Mesothelial cell of epicardium (in vitro differentiated cells): ENCODE measurements at regions not wholly inside any gene's neighbourhood (a gene's known extent, or its start where the extent isn't known, plus 50 kb on each side); places are given as distances from the start of the nearest gene placed in this dataset.

Source experiments
- DNase-seq, 2 experiments: peaks; one replicate each; pipeline ENCODE4 v3.0.0; 2021; ENCODE audit warnings: low spot score in 2 of 2; ENCODE audit not compliant: unreplicated experiment in 2 of 2
- H3K27ac Mint-ChIP-seq: 2 replicates; pipeline ENCODE4 v1.8.0; 2021; ENCODE audit warnings: mixed read lengths
- H3K27me3 Mint-ChIP-seq: 2 replicates; pipeline ENCODE4 v1.8.0; 2021; ENCODE audit warnings: low read depth, mixed read lengths
- H3K36me3 Mint-ChIP-seq: 2 replicates; pipeline ENCODE4 v1.8.0; 2021; ENCODE audit warnings: mixed read lengths
- H3K4me1 Mint-ChIP-seq: 2 replicates; pipeline ENCODE4 v1.8.0; 2021; ENCODE audit warnings: mixed read lengths
- H3K4me3 Mint-ChIP-seq: 2 replicates; pipeline ENCODE4 v1.8.0; 2021; ENCODE audit warnings: mild to moderate bottlenecking, moderate library complexity, mixed read lengths
- H3K9me3 Mint-ChIP-seq: 2 replicates; pipeline ENCODE4 v1.8.0; 2021; ENCODE audit warnings: mixed read lengths
- CTCF ChIP-seq: fragments of 200-600 bp; sonication (generic); IDR thresholded peaks from one replicate; pipeline ENCODE4 v1.5.0; 2021; ENCODE audit warnings: antibody characterized with exemption; ENCODE audit not compliant: unreplicated experiment

GRCh38 chr13:63042686-63043085, 1627.0 kb upstream of the PCDH20 start:
- H3K4me1 Mint-ChIP-seq, result peaks cover 16% of the 10 kb centered on the region
- no peaks in the 10 kb centered on the region for H3K27me3 Mint-ChIP-seq
- no peak for DNase-seq
- peaks cover 29% of the 10 kb centered on the region for H3K9me3 Mint-ChIP-seq
- no peak for TF ChIP-seq CTCF
- no peak overlapping the region for H3K27ac Mint-ChIP-seq
- peaks cover 5% of the 10 kb centered on the region for H3K36me3 Mint-ChIP-seq
- H3K4me3 Mint-ChIP-seq, result no peak overlapping the region

GRCh38 chr13:63041640-63042414, 1626.2 kb upstream of the PCDH20 start:
- Mint-ChIP-seq H3K4me1 (peaks cover 16% of the 10 kb centered on the region), H3K9me3 (peaks cover 30% of the 10 kb centered on the region), H3K27ac (no peak overlapping the region), H3K36me3 (peaks cover 4% of the 10 kb centered on the region), H3K4me3 (no peak overlapping the region), H3K27me3 (no peaks in the 10 kb centered on the region)
- no peak for DNase-seq
- no peak for TF ChIP-seq CTCF

GRCh38 chr13:63026285-63026797, 1610.7 kb upstream of the PCDH20 start:
- Mint-ChIP-seq H3K4me3 (no peak overlapping the region), H3K36me3 (no peaks in the 10 kb centered on the region), H3K27me3 (no peaks in the 10 kb centered on the region), H3K27ac (no peak overlapping the region), H3K4me1 (peaks cover 40% of the 10 kb centered on the region), H3K9me3 (peaks cover 10% of the 10 kb centered on the region)
- TF ChIP-seq CTCF, result no peak
- no peak for DNase-seq

GRCh38 chr13:63025741-63026140, 1610.1 kb upstream of the PCDH20 start:
- Mint-ChIP-seq H3K4me3 (no peak overlapping the region), H3K27me3 (no peaks in the 10 kb centered on the region), H3K9me3 (peaks cover 10% of the 10 kb centered on the region), H3K36me3 (no peaks in the 10 kb centered on the region), H3K4me1 (peaks cover 40% of the 10 kb centered on the region), H3K27ac (peak overlapping the region; percentile 66)
- no peak for DNase-seq
- no peak for TF ChIP-seq CTCF

GRCh38 chr13:63024458-63024857, 1608.8 kb upstream of the PCDH20 start:
- no peak overlapping the region for H3K4me3 Mint-ChIP-seq
- H3K4me1 Mint-ChIP-seq, result peaks cover 40% of the 10 kb centered on the region
- peak overlapping the region; percentile 50 for H3K27ac Mint-ChIP-seq
- no peak for DNase-seq
- peaks cover 8% of the 10 kb centered on the region for H3K9me3 Mint-ChIP-seq
- H3K36me3 Mint-ChIP-seq, result no peaks in the 10 kb centered on the region
- H3K27me3 Mint-ChIP-seq, result no peaks in the 10 kb centered on the region
- no peak for TF ChIP-seq CTCF
